SIG-M5 treated with dmso at 0.1 percent for 504 hours (cell line): ENCODE measurements at regions not wholly inside any gene's neighbourhood (a gene's known extent, or its start where the extent isn't known, plus 50 kb on each side); places are given as distances from the start of the nearest gene placed in this dataset.

Experiments
- DNase-seq: peaks from one replicate; lab custom pipeline; 2025; ENCODE audit not compliant: unreplicated experiment; lab: John Stamatoyannopoulos, UW

- no peak for DNase-seq
These were observed 174.1 kb upstream of the UBE2E2 start for GRCh38 chr3:23029001-23029400.

- no peak for DNase-seq
These were observed 167.0 kb upstream of the UBE2E2 start for GRCh38 chr3:23035927-23036640.

- DNase-seq: no peak
These were observed 166.4 kb upstream of the UBE2E2 start for GRCh38 chr3:23036728-23037127.

- no peak for DNase-seq
These were observed 164.7 kb upstream of the UBE2E2 start for GRCh38 chr3:23038471-23038870.

- DNase-seq: no peak
These were observed 161.0 kb upstream of the UBE2E2 start for GRCh38 chr3:23041918-23042696.

GRCh38 chr3:23044463-23044862 is 158.7 kb upstream of the UBE2E2 start:
- DNase-seq: no peak

GRCh38 chr3:23046536-23046935 is 156.6 kb upstream of the UBE2E2 start:
- no peak for DNase-seq

- DNase-seq: no peak
These were observed 151.6 kb upstream of the UBE2E2 start for GRCh38 chr3:23051240-23052140.

- no peak for DNase-seq
These were observed 150.9 kb upstream of the UBE2E2 start for GRCh38 chr3:23052208-23052607.

- no peak for DNase-seq
These were observed 150.5 kb upstream of the UBE2E2 start for GRCh38 chr3:23052620-23053019.

- no peak for DNase-seq
These were observed 147.3 kb upstream of the UBE2E2 start for GRCh38 chr3:23055733-23056376.

- DNase-seq: no peak
These were observed 140.5 kb upstream of the UBE2E2 start for GRCh38 chr3:23062582-23062981.

GRCh38 chr3:23062982-23063381 is 140.1 kb upstream of the UBE2E2 start:
- no peak for DNase-seq

- DNase-seq: no peak
These were observed 136.0 kb upstream of the UBE2E2 start for GRCh38 chr3:23067116-23067515.

GRCh38 chr3:23068016-23068728 is 135.0 kb upstream of the UBE2E2 start:
- DNase-seq: no peak

- DNase-seq: no peak
These were observed 131.8 kb upstream of the UBE2E2 start for GRCh38 chr3:23071296-23071695.

- peak; percentile 65 for DNase-seq
These were observed 131.4 kb upstream of the UBE2E2 start for GRCh38 chr3:23071758-23072157.

GRCh38 chr3:23072693-23073092 is 130.4 kb upstream of the UBE2E2 start:
- no peak for DNase-seq

GRCh38 chr3:23073724-23074305 is 129.3 kb upstream of the UBE2E2 start:
- no peak for DNase-seq

- no peak for DNase-seq
These were observed 127.6 kb upstream of the UBE2E2 start for GRCh38 chr3:23075496-23075895.
